ENCODE measurements at regions not wholly inside any gene's neighbourhood (a gene's known extent, or its start where the extent isn't known, plus 50 kb on each side); places are given as distances from the start of the nearest gene placed in this dataset.

GRCh38 chr15:69712991-69713390, 260.4 kb downstream of the RPLP1 start:
- TF ChIP-seq CTCF (IDR thresholded peaks at IDR 0.05) (no peak), POLR2A (IDR thresholded peaks at IDR 0.05) (no peak)

Data from thyroid gland (tissue), 4 donors.